NCI-H1105 treated with DMSO at 0.1 percent for 48 hours (cell line): ENCODE measurements at regions not wholly inside any gene's neighbourhood (a gene's known extent, or its start where the extent isn't known, plus 50 kb on each side); places are given as distances from the start of the nearest gene placed in this dataset.
A peak's percentile ranks its signal among the peaks of the same experiment; 100 is the strongest.
"Not testable (repeated sequence)": the region's sequence is repeated elsewhere in the genome, so short reads cannot be mapped to it uniquely, and the experiment has no call there.

Experiments
- DNase-seq: peaks from one replicate; lab custom pipeline; 2025; lab: John Stamatoyannopoulos, UW

- DNase-seq, result no peak
Measured at GRCh38 chr7:155377838-155378579, 79.9 kb upstream of the EN2 start.

DNA sequence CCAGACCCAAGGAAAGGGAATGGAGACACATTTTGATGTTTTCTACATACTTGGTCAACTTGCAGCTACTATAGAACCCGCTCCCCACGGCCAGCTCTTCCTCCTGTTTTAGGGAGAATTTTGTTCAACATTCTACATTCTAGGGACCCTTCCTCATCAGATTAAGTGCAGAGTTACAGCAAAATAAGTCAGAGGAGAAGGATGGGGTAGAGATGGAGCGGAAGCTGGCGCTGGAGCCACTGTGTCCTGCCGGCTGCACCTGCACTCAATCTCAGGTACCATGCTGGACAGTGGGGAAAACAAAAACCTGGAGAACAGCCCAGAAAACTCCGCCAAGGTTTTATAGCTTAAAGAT is 79.4 kb upstream of the EN2 start:
- DNase-seq, result peak; percentile 45

- DNase-seq, result no peak
Measured at GRCh38 chr7:155378959-155379871, 78.7 kb upstream of the EN2 start.

GRCh38 chr7:155380221-155380861 is 77.6 kb upstream of the EN2 start:
- DNase-seq, result peak; percentile 60

DNA sequence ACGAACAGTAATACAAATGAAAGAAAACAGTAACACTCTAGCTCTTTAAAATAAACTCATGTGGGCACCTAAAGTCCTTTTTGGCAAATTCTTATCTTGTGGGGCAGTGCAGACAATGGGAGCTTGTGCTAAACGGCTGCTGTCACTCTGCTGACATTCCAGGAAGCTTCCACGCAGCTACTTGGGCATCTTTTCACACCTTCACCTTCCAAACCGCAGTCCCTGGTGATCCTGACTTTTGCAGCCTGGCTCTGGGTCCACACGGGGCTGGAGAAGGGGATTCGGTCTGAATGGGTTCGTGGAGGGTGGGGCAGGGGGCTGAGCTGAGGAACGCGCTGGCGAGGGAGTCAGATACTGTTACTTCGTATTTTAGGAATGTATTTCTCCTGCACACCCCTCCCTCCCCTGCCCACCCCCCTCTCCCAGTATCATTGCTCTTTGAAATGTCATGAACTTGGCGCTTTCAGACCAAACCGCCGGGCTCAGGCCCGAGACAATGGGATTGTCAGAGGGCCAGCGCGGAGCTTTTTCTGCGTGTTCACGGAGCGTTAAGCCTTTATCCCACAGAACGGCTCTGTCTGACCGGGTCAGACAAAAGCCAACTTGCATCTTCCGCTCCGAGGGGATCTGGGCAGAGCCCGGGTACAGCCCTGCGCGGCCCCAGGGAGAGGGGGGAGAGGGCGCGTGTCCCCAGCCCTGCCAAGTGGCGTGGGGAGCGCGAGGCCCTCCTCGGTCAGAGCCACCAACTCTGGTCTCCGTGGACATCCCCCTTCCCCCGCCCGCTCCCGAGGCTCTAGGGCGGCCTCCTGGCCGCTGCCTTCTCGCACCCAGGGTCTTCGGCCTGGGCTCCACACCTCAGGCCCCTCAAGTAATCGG is 76.7 kb upstream of the EN2 start:
- no peak for DNase-seq

DNA sequence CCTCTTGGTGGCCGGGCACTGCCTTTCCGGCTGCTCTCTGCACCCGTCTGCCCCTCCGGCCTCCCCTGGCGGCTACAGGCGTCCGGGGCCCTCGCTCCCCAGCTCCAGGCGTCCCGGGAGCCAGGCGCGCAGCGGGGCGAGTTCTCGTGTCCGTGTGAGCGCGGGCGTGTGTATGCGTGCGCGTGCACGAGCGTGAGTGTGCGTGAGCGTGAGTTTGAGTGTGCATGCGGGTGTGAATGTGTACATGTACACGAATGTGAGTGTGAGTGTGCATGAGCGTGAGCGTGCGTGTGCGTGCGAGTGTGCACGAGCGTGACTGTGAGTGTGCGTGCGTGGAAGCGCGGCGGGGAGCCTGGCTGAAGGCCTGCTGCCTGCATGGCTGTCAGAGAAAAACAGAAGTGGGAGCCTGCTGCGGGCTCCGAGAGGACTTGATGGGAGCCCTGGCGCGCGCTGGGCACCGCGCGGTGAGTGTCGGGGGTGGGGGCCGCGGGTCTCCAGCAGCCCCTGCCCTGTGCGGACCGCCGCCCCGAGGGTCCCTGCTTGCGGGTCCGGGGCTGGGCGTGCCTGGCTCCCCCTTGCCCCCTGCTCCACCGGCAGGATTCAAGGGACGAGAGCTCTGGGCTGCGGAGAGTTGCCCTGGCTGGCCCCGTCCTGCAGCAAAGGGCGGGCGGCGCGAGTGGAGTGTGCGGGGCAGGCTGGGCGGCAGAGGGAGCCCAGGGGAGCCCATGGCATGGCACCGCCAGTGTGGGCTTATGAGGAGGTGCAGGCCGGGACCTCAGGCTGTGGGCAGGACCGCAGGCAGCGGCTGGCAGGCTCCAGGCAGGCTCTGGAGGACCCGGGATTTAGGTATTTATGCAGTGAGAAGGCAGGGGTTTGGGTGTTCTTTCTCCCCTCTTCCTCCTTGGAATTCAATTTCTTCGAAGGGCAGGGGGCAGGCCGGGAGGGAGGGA is 75.8 kb upstream of the EN2 start:
- no peak for DNase-seq

GRCh38 chr7:155382802-155383171 is 75.1 kb upstream of the EN2 start:
- DNase-seq, result no peak

DNA sequence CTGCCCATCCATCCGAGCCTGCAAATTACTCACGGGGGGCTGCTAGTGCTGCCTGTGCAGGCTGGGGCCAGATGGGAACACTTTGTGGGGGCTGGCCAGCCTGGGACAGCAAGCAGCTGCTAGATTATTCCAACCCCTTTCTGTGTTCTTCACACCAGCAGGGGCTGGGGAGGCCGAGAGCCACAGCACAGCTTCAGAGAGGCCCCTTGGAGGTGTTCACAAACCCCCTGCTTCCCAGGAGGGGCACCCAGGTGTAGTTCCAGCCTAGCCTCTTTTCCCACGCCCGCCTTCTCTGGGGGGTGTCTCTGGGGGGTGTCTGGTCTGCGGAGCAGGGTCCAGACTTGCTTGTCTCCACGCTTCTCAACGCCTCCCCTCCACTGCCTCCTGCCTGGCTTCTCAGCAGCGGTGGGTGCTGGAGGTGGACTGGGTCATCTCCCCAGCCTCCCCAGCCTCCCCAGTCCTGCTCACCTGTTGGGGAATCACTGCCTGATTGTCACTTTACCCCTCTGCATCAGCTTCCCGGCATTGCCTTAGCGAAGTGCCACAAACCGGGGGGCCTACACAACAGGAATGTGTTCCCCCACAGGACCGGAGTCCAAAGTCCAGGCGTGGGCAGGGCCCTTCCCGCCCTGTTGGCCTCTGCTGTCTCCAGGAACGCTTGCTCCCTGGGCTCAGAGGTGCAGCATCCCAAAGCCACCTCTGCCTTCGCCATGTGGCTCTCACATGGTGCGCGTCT is 74.0 kb upstream of the EN2 start:
- no peak for DNase-seq

GRCh38 chr7:155384751-155385150 is 73.2 kb upstream of the EN2 start:
- DNase-seq, result no peak

GRCh38 chr7:155385182-155385581 is 72.7 kb upstream of the EN2 start:
- not testable (repeated sequence) for DNase-seq

DNA sequence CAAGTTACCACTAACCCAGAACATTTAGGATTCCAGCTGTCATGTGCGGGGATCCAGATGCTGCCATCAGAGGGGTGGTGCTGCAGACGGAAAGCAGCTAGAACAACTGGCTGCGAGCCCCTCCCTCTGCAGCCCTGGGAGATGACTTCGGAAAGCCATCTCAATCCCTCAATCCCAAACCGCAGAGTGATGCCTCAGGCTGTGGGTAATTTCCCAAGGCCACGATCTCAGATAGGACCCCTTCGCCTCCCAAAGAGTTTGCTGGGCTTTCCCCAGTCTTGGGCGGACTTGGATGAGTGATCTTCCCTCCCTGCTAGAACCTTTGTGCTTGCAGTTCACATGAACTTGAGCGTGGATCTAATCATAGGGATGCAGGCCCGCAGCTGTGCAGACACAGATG is 71.3 kb upstream of the EN2 start:
- no peak for DNase-seq

DNA sequence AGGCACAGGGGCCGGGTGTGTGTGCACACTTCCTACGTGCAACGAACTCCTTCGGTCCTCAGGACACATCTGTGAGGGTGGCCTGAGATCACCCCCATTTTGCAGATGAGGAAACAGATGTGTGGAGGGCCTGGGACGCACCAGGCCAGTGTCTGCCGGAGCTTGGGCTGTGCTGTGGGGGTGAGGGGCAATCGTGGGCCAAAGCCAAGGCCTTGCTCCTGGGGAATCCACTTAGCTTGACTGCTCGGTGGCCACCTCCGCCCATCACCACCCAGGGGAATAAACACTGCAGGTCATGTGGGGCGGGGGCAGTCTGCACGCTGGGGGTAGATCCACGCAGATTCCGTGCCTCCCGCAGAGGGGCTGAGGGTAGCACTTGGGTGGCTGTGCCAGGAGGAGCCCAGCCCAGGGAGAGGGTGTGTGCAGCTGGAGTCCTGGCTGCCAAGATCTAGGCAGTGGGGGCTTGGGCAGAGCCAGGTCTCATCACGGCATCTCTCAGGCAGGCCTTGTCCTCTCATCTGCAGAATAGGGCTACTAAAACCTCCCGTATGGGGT is 70.8 kb upstream of the EN2 start:
- DNase-seq, result no peak

GRCh38 chr7:155388561-155388960 is 69.4 kb upstream of the EN2 start:
- no peak for DNase-seq

- DNase-seq, result no peak
Measured at GRCh38 chr7:155391414-155391813, 66.5 kb upstream of the EN2 start.

GRCh38 chr7:155392726-155393570 is 65.0 kb upstream of the EN2 start:
- DNase-seq, result no peak

DNA sequence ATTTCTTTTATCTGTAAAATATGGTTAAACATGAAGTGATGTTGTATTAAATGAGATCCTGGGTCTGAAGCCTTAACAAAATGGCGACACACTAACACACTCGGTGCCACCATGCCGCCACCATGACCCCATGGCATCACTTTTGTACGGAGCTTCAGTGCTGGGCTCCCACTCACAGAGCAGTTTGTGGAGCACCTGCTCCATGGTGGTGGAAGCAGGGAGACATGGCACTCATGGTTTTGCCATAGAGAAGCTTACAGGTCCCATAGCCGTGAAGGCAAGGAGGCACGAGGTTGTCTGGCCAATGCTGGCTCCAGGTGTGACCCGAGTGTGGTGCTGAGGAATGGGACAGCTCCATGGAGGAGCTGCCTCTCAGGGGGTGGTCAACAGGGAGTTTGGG is 63.5 kb upstream of the EN2 start:
- DNase-seq, result no peak

DNA sequence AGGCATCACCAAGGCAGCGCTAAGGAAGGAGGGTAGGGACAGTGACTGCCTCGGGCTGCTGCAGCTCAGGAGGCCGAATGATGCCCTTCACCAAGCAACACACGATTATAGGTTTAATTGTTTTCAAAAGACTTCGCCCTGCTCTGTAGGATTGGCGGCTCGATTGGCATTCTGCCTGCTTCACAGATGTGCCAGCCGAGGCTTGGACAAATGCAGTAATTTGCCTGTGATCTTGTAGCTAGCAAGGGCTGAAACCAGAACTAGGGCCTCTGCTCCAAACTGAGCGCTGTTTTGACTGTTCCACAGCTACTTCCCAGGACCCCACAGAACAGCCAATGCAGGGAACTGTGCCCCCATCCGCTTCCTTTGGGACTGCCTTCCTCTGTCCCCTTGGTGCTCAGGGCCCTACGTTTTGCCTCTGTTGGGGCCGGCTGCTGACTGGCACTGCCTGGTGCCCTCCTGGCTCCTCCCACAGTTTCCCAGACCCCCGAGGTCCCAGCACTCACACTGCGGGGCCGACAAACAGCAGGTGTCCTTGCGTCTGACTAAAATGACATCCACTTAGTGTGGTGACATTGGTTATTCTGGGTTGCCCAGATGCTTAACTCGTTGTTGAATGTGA is 62.6 kb upstream of the EN2 start:
- DNase-seq, result peak; percentile 79

DNA sequence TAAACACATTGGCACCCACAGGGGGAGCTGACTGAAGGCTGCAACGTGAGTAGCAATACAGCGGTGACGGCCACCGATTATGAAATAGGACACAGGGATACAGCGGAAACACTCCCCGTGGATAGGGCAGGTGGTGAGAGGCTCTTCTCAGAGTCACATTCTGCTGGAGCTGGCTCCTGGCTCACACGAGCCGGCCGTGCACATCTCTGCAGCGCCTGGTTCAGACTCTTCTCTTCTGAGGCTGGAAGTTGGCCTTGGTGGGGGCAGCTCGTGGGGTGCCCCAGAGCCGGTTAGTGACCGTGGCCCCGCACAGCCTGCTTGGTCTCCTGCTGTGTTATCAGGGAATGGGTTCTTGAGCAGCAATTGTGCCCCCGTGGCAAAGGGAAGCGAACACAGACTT is 61.3 kb upstream of the EN2 start:
- DNase-seq, result no peak
